ENCODE measurements at regions not wholly inside any gene's neighbourhood (a gene's known extent, or its start where the extent isn't known, plus 50 kb on each side); places are given as distances from the start of the nearest gene placed in this dataset.
"Not testable (repeated sequence)": the region's sequence is repeated elsewhere in the genome, so short reads cannot be mapped to it uniquely, and the experiment has no call there.

DNA sequence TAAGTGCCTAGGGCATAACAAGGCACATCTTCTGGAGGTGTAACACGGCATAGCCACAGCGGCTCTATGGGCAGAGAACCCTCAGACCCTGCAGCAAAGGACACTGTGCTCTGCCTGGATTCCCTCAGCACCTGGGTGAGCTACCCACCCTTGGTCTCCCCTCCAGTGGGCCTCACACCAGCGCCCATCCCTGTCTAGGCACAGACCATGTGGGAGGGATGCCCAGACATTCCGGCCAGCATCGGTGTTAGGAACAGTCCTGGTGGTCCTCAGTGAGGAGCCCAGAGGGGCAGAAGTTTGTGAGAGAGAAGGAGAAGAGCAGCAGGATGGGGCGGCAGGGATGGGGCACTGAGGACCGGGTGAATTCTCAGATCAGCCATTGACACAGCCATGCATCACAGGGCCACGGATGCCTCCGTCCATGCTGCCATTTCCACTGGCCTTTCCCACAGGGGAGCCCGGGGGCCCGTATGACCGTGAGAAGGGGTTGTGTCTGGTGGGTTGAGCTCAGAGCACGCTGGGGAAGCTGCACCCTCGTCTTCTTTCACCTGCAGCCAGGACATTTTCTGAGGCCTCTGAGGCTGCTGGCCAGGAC is 282.7 kb upstream of the SFSWAP start:
- Histone ChIP-seq H3K4me1 (ENCODE audit: insufficient read depth, low read length, severe bottlenecking) (no peaks in the 10 kb centered on the region), H3F3A (ENCODE audit: insufficient read depth, low read length) (no peaks in the 10 kb centered on the region), H3K9me3 (ENCODE audit: low read length) (no peaks in the 10 kb centered on the region), H4K20me1 (ENCODE audit: insufficient read depth, low read length) (no peaks in the 10 kb centered on the region), H3K4me3 (ENCODE audit: low read depth, low read length, poor library complexity, severe bottlenecking) (no peak overlapping the region), H3K9ac (ENCODE audit: low read length) (no peak overlapping the region), H3K4me2 (ENCODE audit: low read length) (no peak overlapping the region), H3K27me3 (ENCODE audit: insufficient read depth, low read length) (no peaks in the 10 kb centered on the region), H3K36me3 (ENCODE audit: insufficient read depth, low read length) (no peaks in the 10 kb centered on the region), H2AFZ (ENCODE audit: low read length) (no peak overlapping the region), H3K27ac (ENCODE audit: low read depth, low read length, poor library complexity, severe bottlenecking) (no peak overlapping the region), H3K9me2 (ENCODE audit: low read depth, low read length) (no peaks in the 10 kb centered on the region), H3K79me2 (ENCODE audit: insufficient read depth, low read length) (no peaks in the 10 kb centered on the region)
- TF ChIP-seq EZH2 (IDR thresholded peaks at IDR 0.05; ENCODE audit: borderline replicate concordance, low read length) = no peak
- TF ChIP-seq CTCF (IDR thresholded peaks at IDR 0.05; ENCODE audit: low read length) = no peak

- H3K27ac ChIP-seq (ENCODE audit: low read depth, low read length, poor library complexity, severe bottlenecking) = not testable (repeated sequence)
Measured at GRCh38 chr12:131429221-131429620, 281.7 kb upstream of the SFSWAP start.

GRCh38 chr12:131429697-131430096 is 281.2 kb upstream of the SFSWAP start:
- not testable (repeated sequence) for H3K4me3 ChIP-seq (ENCODE audit: low read depth, low read length, poor library complexity, severe bottlenecking); H3K27ac ChIP-seq (ENCODE audit: low read depth, low read length, poor library complexity, severe bottlenecking); H3K79me2 ChIP-seq (ENCODE audit: insufficient read depth, low read length); H3K4me2 ChIP-seq (ENCODE audit: low read length); H4K20me1 ChIP-seq (ENCODE audit: insufficient read depth, low read length); H3K4me1 ChIP-seq (ENCODE audit: insufficient read depth, low read length, severe bottlenecking); H3K9me3 ChIP-seq (ENCODE audit: low read length); H3K36me3 ChIP-seq (ENCODE audit: insufficient read depth, low read length); H3K27me3 ChIP-seq (ENCODE audit: insufficient read depth, low read length); H3K9ac ChIP-seq (ENCODE audit: low read length); H3F3A ChIP-seq (ENCODE audit: insufficient read depth, low read length); H3K9me2 ChIP-seq (ENCODE audit: low read depth, low read length); H2AFZ ChIP-seq (ENCODE audit: low read length)

More at GRCh38 chr12:131429221-131429620, 281.7 kb upstream of the SFSWAP start:
- not testable (repeated sequence) for H3K27me3 ChIP-seq (ENCODE audit: insufficient read depth, low read length); H3K9me3 ChIP-seq (ENCODE audit: low read length); H3K4me3 ChIP-seq (ENCODE audit: low read depth, low read length, poor library complexity, severe bottlenecking); H4K20me1 ChIP-seq (ENCODE audit: insufficient read depth, low read length); H3K4me2 ChIP-seq (ENCODE audit: low read length); H3F3A ChIP-seq (ENCODE audit: insufficient read depth, low read length); H3K9ac ChIP-seq (ENCODE audit: low read length); H3K9me2 ChIP-seq (ENCODE audit: low read depth, low read length); H3K4me1 ChIP-seq (ENCODE audit: insufficient read depth, low read length, severe bottlenecking); H3K79me2 ChIP-seq (ENCODE audit: insufficient read depth, low read length); H2AFZ ChIP-seq (ENCODE audit: low read length); H3K36me3 ChIP-seq (ENCODE audit: insufficient read depth, low read length)

- TF ChIP-seq CTCF (IDR thresholded peaks at IDR 0.05; ENCODE audit: low read length) = no peak
- TF ChIP-seq EZH2 (IDR thresholded peaks at IDR 0.05; ENCODE audit: borderline replicate concordance, low read length) = no peak
Measured at GRCh38 chr12:131430158-131430742, 280.6 kb upstream of the SFSWAP start.

DNA sequence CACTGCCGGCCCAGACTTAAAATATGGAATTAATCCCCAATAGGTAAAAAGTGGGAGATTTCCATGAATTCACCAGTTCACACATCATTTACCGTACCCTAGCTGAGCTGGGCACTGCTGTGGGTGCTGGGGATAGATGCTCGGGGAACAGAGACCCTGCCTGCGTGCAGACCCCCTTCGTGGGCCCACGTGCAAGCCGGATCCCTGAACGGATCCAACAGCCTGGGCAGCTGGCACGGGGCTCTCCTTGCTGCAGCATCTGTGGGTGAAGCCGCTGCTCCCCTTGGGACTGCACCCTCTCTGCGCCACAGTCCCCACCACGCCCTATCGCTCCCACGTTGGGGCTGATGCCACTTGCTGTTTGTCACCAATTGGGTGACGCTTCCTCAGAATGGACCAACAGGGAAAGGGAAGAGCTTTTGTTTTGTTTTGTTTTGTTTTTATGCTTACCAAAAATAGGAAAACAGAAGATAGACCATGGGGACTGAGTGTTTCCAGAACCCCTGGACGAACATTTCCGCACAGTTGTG is 279.7 kb upstream of the SFSWAP start:
- H2AFZ ChIP-seq (ENCODE audit: low read length); H3K4me3 ChIP-seq (ENCODE audit: low read depth, low read length, poor library complexity, severe bottlenecking); H3K9me3 ChIP-seq (ENCODE audit: low read length); H3K9ac ChIP-seq (ENCODE audit: low read length); H3K4me1 ChIP-seq (ENCODE audit: insufficient read depth, low read length, severe bottlenecking); H3K79me2 ChIP-seq (ENCODE audit: insufficient read depth, low read length); H3K36me3 ChIP-seq (ENCODE audit: insufficient read depth, low read length); H3K27ac ChIP-seq (ENCODE audit: low read depth, low read length, poor library complexity, severe bottlenecking); H3K27me3 ChIP-seq (ENCODE audit: insufficient read depth, low read length); H4K20me1 ChIP-seq (ENCODE audit: insufficient read depth, low read length); H3F3A ChIP-seq (ENCODE audit: insufficient read depth, low read length); H3K4me2 ChIP-seq (ENCODE audit: low read length); H3K9me2 ChIP-seq (ENCODE audit: low read depth, low read length): not testable (repeated sequence)

More at GRCh38 chr12:131430158-131430742, 280.6 kb upstream of the SFSWAP start:
- Histone ChIP-seq H3K4me1 (ENCODE audit: insufficient read depth, low read length, severe bottlenecking) (no peaks in the 10 kb centered on the region), H3K9ac (ENCODE audit: low read length) (no peak overlapping the region), H3F3A (ENCODE audit: insufficient read depth, low read length) (no peaks in the 10 kb centered on the region), H3K36me3 (ENCODE audit: insufficient read depth, low read length) (no peaks in the 10 kb centered on the region), H4K20me1 (ENCODE audit: insufficient read depth, low read length) (no peaks in the 10 kb centered on the region), H3K27ac (ENCODE audit: low read depth, low read length, poor library complexity, severe bottlenecking) (no peak overlapping the region), H2AFZ (ENCODE audit: low read length) (no peak overlapping the region), H3K9me2 (ENCODE audit: low read depth, low read length) (no peaks in the 10 kb centered on the region), H3K27me3 (ENCODE audit: insufficient read depth, low read length) (no peaks in the 10 kb centered on the region), H3K9me3 (ENCODE audit: low read length) (no peaks in the 10 kb centered on the region), H3K79me2 (ENCODE audit: insufficient read depth, low read length) (no peaks in the 10 kb centered on the region), H3K4me3 (ENCODE audit: low read depth, low read length, poor library complexity, severe bottlenecking) (no peak overlapping the region), H3K4me2 (ENCODE audit: low read length) (no peak overlapping the region)

Measured in OCI-LY1 (cell line).